A549 (cell line): ENCODE measurements at regions not wholly inside any gene's neighbourhood (a gene's known extent, or its start where the extent isn't known, plus 50 kb on each side); places are given as distances from the start of the nearest gene placed in this dataset.

Experiments
- ATAC-seq, 2 experiments: fragments of 200-7000 bp in 1 of 2; fragments of >200 bp in 1 of 2; cut with Nextera tagmentation in 1 of 2; cut with Tn5 transposase in 1 of 2; 3 replicates each; pipeline versions ENCODE4 v1.8.0 to v1.9.1; 2018 to 2020; ENCODE audit warnings: mild to moderate bottlenecking in 1 of 2, moderate library complexity in 1 of 2
- CTCF ChIA-PET: fragments of 300-600 bp; sonication (Branson Sonifier 250); formaldehyde crosslinking; extraction: SDS; loops from one replicate; lab custom pipeline; 2021; ENCODE audit warnings: antibody characterized with exemption, inconsistent platforms; lab: Yijun Ruan, JAX
- POLR2A ChIA-PET: fragments of 350-600 bp; formaldehyde crosslinking; extraction: SDS; loops from one replicate; lab custom pipeline; 2021; ENCODE audit warnings: antibody characterized with exemption, inconsistent platforms; lab: Yijun Ruan, JAX
- DNase-seq, 2 experiments: peaks; one replicate each; pipeline versions ENCODE4 v3.0.0 to v3.0.0-alpha.2; 2011 to 2016; ENCODE audit warnings: low read depth in 1 of 2, low spot score in 1 of 2
- FAIRE-seq: peaks from 2 replicates; lab custom pipeline; 2011; peaks lifted over from hg19 to GRCh38; lab: Jason Lieb, UNC
- H3K27ac ChIP-seq, 2 experiments: fragments of >200 bp; sonication (Bioruptor Twin); formaldehyde crosslinking; 3 replicates each; pipeline ENCODE4 v1.5.1; 2016 to 2017
- H3K4me1 ChIP-seq: fragments of >200 bp; sonication (Bioruptor Twin); formaldehyde crosslinking; 3 replicates; pipeline ENCODE4 v1.6.1; 2016
- H3K4me2 ChIP-seq: fragments of >200 bp; sonication (Bioruptor Twin); formaldehyde crosslinking; 3 replicates; pipeline ENCODE4 v1.6.1; 2016
- H3K4me3 ChIP-seq: fragments of >200 bp; sonication (Bioruptor Twin); formaldehyde crosslinking; 3 replicates; pipeline ENCODE4 v1.5.1; 2016
- H3K9me3 ChIP-seq: fragments of >200 bp; sonication (Bioruptor Twin); formaldehyde crosslinking; 3 replicates; pipeline ENCODE4 v1.6.1; 2016
- BCL3 ChIP-seq: fragments of >200 bp; sonication (Bioruptor Twin); formaldehyde crosslinking; IDR thresholded peaks from 3 replicates; pipeline ENCODE4 v1.6.1; 2016
- CBX8 ChIP-seq: fragments of 200-600 bp; sonication (generic); IDR thresholded peaks from 2 replicates; pipeline ENCODE4 v1.6.1; 2016
- CHD4 ChIP-seq: fragments of 200-600 bp; sonication (generic); IDR thresholded peaks from 2 replicates; pipeline ENCODE4 v1.6.1; 2016; ENCODE audit warnings: antibody characterized with exemption, mild to moderate bottlenecking, borderline replicate concordance
- EHF ChIP-seq: fragments of 250-450 bp; sonication (Bioruptor Pico); IDR thresholded peaks from 2 replicates; pipeline ENCODE4 v1.5.0; 2020; ENCODE audit warnings: mild to moderate bottlenecking
- EP300 ChIP-seq, 2 experiments: fragments of >200 bp; sonication (Bioruptor Twin); formaldehyde crosslinking; IDR thresholded peaks; 2 replicates in 1 of 2; 3 replicates in 1 of 2; pipeline ENCODE4 v1.6.1; 2016 to 2017
- ESRRA ChIP-seq: fragments of 150-350 bp; IDR thresholded peaks from 2 replicates; pipeline ENCODE4 v1.6.1; 2014; ENCODE audit warnings: mild to moderate bottlenecking, low read length, borderline replicate concordance
- FOSB ChIP-seq: fragments of 250-450 bp; sonication (Bioruptor Pico); IDR thresholded peaks from 2 replicates; pipeline ENCODE4 v1.5.0; 2020; ENCODE audit warnings: mild to moderate bottlenecking, moderate library complexity
- GATA3 ChIP-seq: IDR thresholded peaks from 2 replicates; pipeline ENCODE4 v1.6.1; 2012; ENCODE audit warnings: borderline replicate concordance
- HEYL ChIP-seq: fragments of 250-450 bp; sonication (Bioruptor Pico); IDR thresholded peaks from 2 replicates; pipeline ENCODE4 v1.8.0; 2021; ENCODE audit warnings: mild to moderate bottlenecking, moderate library complexity
- HOXA7 ChIP-seq: fragments of 250-450 bp; sonication (Bioruptor Pico); IDR thresholded peaks from 2 replicates; pipeline ENCODE4 v1.5.0; 2020; ENCODE audit warnings: mild to moderate bottlenecking, moderate library complexity
- HOXB13 ChIP-seq: fragments of 250-450 bp; sonication (Bioruptor Pico); IDR thresholded peaks from 2 replicates; pipeline ENCODE4 v1.5.0; 2020; ENCODE audit warnings: low read depth, mild to moderate bottlenecking, moderate library complexity
- HOXB5 ChIP-seq: fragments of 250-450 bp; sonication (Bioruptor Pico); IDR thresholded peaks from 2 replicates; pipeline ENCODE4 v1.5.0; 2020; ENCODE audit warnings: mild to moderate bottlenecking, moderate library complexity
- JUN ChIP-seq, 2 experiments: fragments of >200 bp; sonication (Bioruptor Twin); formaldehyde crosslinking; IDR thresholded peaks; 2 replicates in 1 of 2; 3 replicates in 1 of 2; pipeline ENCODE4 v1.6.1; 2016 to 2017
- MAX ChIP-seq: IDR thresholded peaks from 2 replicates; pipeline ENCODE4 v1.6.1; 2012
- MAZ ChIP-seq: fragments of 150-350 bp; IDR thresholded peaks from 2 replicates; pipeline ENCODE4 v1.6.1; 2014; ENCODE audit warnings: antibody characterized with exemption, low read depth, low read length, borderline replicate concordance
- MYC ChIP-seq: IDR thresholded peaks from 2 replicates; pipeline ENCODE4 v1.6.1; 2012; ENCODE audit warnings: mild to moderate bottlenecking, inconsistent platforms, low read length, improper control_type of control experiment, borderline replicate concordance
- NPAS2 ChIP-seq: fragments of 250-450 bp; sonication (Bioruptor Pico); IDR thresholded peaks from 2 replicates; pipeline ENCODE4 v1.8.0; 2022; ENCODE audit warnings: mild to moderate bottlenecking, moderate library complexity, borderline replicate concordance
- NR3C1 ChIP-seq: fragments of >200 bp; sonication (Bioruptor Twin); formaldehyde crosslinking; IDR thresholded peaks from 3 replicates; pipeline ENCODE4 v1.6.1; 2017
- PHF8 ChIP-seq: fragments of 200-600 bp; sonication (generic); IDR thresholded peaks from 2 replicates; pipeline ENCODE4 v1.6.1; 2016; ENCODE audit warnings: low read depth, mild to moderate bottlenecking, antibody characterized with exemption, moderate library complexity, borderline replicate concordance
- RARB ChIP-seq: fragments of 250-450 bp; sonication (Bioruptor Pico); IDR thresholded peaks from 2 replicates; pipeline ENCODE4 v1.8.0; 2021; ENCODE audit warnings: mild to moderate bottlenecking, moderate library complexity
- RFX5 ChIP-seq: fragments of 450-650 bp; IDR thresholded peaks from 2 replicates; pipeline ENCODE4 v1.7.1; 2014; ENCODE audit warnings: antibody characterized with exemption, mild to moderate bottlenecking, moderate library complexity
- RNF2 ChIP-seq: fragments of 200-600 bp; sonication (generic); IDR thresholded peaks from 2 replicates; pipeline ENCODE4 v1.6.1; 2016; ENCODE audit warnings: low read depth, mild to moderate bottlenecking, antibody characterized with exemption, moderate library complexity, borderline replicate concordance
- SMC3 ChIP-seq: fragments of >200 bp; sonication (Bioruptor Twin); formaldehyde crosslinking; IDR thresholded peaks from 3 replicates; pipeline ENCODE4 v1.6.1; 2018; ENCODE audit warnings: inconsistent platforms
- USF2 ChIP-seq: fragments of 450-650 bp; IDR thresholded peaks from 2 replicates; pipeline ENCODE4 v1.6.1; 2014; ENCODE audit warnings: antibody characterized with exemption
- ZFP36 ChIP-seq: fragments of 450-650 bp; IDR thresholded peaks from 2 replicates; pipeline ENCODE4 v1.6.1; 2014; ENCODE audit warnings: borderline replicate concordance; ENCODE audit not compliant: partially characterized antibody
- WGBS: methylation state at CpG from one replicate; pipeline ENCODE4 v1.1.6; 2017; ENCODE audit errors: missing lambda C conversion rate; 5-methylcytosine and 5-hydroxymethylcytosine counted together
- TF ChIP-seq, protein P1 (sequence below): IDR thresholded peaks from 2 replicates; pipeline ENCODE4 v1.6.1; 2012
- TF ChIP-seq, protein P2 (sequence below): fragments of 250-450 bp; sonication (Bioruptor Pico); IDR thresholded peaks from 2 replicates; pipeline ENCODE4 v1.5.0; 2021; ENCODE audit warnings: mild to moderate bottlenecking, moderate library complexity, borderline replicate concordance

DNA sequence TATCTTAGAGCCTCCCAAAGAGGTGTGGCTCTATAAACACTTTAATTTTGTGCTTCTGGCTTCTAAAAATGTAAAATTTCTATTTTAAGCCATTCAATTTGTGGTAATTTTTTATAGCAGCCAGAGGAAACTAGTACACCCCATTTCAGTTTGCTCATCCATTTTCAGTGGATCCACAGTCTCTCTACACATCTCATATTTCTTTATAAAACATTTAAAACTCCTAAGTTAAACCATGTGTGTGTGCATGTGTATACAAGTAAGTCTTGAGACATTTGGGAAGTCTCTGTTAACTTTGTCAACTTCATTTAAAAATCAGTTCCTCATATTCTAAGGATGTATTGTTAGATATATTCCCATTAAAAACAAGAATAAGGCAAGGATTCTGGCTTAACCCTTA lies 273.2 kb downstream of the IL15 start:
- DNase-seq (no peak), ATAC-seq (no peak)
- CTCF ChIA-PET, result no interaction called here

GRCh38 chr4:141912831-141913230 lies 276.4 kb downstream of the IL15 start:
- POLR2A ChIA-PET, result no interaction called here
- Histone ChIP-seq H3K4me2 (no peak overlapping the region), H3K9me3 (no peaks in the 10 kb centered on the region), H3K4me3 (no peak overlapping the region), H3K27ac (no peak overlapping the region), H3K4me1 (no peaks in the 10 kb centered on the region)
- DNase-seq (no peak), FAIRE-seq (no peak), ATAC-seq (no peak)
- WGBS, result 87% methylated on average over 4 of the region's 4 CpGs
- no peak for TF ChIP-seq SMC3
- CTCF ChIA-PET, result no interaction called here

More for the DNA sequence above, 273.2 kb downstream of the IL15 start:
- Histone ChIP-seq H3K4me2 (no peak overlapping the region), H3K9me3 (no peaks in the 10 kb centered on the region), H3K27ac (no peak overlapping the region), H3K4me1 (no peaks in the 10 kb centered on the region), H3K4me3 (no peak overlapping the region)
- no peak for FAIRE-seq
- POLR2A ChIA-PET, result no interaction called here
- TF ChIP-seq NR3C1, result no peak

- ChIA-PET POLR2A (no interaction called here), CTCF (no interaction called here)
- no peak for DNase-seq
- Histone ChIP-seq H3K4me2 (no peak overlapping the region), H3K27ac (no peak overlapping the region)
- ATAC-seq, result no peak
- no peak for TF ChIP-seq BCL3
- TF ChIP-seq GATA3, result no peak
- no peak for TF ChIP-seq NR3C1
- TF ChIP-seq MYC, result no peak
- TF ChIP-seq ESRRA, result no peak
- TF ChIP-seq MAX, result no peak
- TF ChIP-seq HOXB5, result no peak
- no peak for TF ChIP-seq SMC3
- TF ChIP-seq PHF8, result no peak
- TF ChIP-seq CBX8, result no peak
- TF ChIP-seq HOXB13 (CRISPR knock-in tag), result no peak
- TF ChIP-seq HEYL (CRISPR knock-in tag), result no peak
- TF ChIP-seq, protein P1, sequence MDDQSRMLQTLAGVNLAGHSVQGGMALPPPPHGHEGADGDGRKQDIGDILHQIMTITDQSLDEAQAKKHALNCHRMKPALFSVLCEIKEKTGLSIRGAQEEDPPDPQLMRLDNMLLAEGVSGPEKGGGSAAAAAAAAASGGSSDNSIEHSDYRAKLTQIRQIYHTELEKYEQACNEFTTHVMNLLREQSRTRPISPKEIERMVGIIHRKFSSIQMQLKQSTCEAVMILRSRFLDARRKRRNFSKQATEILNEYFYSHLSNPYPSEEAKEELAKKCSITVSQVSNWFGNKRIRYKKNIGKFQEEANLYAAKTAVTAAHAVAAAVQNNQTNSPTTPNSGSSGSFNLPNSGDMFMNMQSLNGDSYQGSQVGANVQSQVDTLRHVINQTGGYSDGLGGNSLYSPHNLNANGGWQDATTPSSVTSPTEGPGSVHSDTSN, result no peak
- TF ChIP-seq FOSB (CRISPR knock-in tag), result no peak
- TF ChIP-seq RNF2, result no peak
- no peak for TF ChIP-seq RARB (CRISPR knock-in tag)
- no peak for TF ChIP-seq HOXA7 (CRISPR knock-in tag)
- no peak for TF ChIP-seq USF2
- TF ChIP-seq EP300 (IDR thresholded peaks at IDR 0.05), result no peak
- TF ChIP-seq, all 56 proteins: peak for 0
- no peak overlapping the region for H3K4me3 ChIP-seq
- FAIRE-seq, result no peak
- H3K4me1 ChIP-seq, result no peaks in the 10 kb centered on the region
- WGBS, result 91% methylated on average over 1 of the region's 1 CpG
- no peaks in the 10 kb centered on the region for H3K9me3 ChIP-seq
Observed at GRCh38 chr4:141913928-141914327, 277.5 kb downstream of the IL15 start.

GRCh38 chr4:141914746-141915145 lies 278.4 kb downstream of the IL15 start:
- Histone ChIP-seq H3K4me1 (no peaks in the 10 kb centered on the region), H3K4me2 (no peak overlapping the region), H3K4me3 (no peak overlapping the region), H3K9me3 (no peaks in the 10 kb centered on the region), H3K27ac (no peak overlapping the region)
- CTCF ChIA-PET, result no interaction called here
- WGBS, result 81% methylated on average over 1 of the region's 1 CpG
- FAIRE-seq (no peak), DNase-seq (no peak), ATAC-seq (no peak)
- POLR2A ChIA-PET, result no interaction called here
- TF ChIP-seq PHF8, result no peak
- TF ChIP-seq NPAS2 (CRISPR knock-in tag), result no peak
- TF ChIP-seq JUN (IDR thresholded peaks at IDR 0.05), result no peak
- no peak for TF ChIP-seq HOXA7 (CRISPR knock-in tag)
- TF ChIP-seq CHD4, result no peak
- no peak for TF ChIP-seq NR3C1
- TF ChIP-seq MAZ, result no peak
- TF ChIP-seq ESRRA, result no peak
- no peak for TF ChIP-seq RNF2
- TF ChIP-seq, protein P2, sequence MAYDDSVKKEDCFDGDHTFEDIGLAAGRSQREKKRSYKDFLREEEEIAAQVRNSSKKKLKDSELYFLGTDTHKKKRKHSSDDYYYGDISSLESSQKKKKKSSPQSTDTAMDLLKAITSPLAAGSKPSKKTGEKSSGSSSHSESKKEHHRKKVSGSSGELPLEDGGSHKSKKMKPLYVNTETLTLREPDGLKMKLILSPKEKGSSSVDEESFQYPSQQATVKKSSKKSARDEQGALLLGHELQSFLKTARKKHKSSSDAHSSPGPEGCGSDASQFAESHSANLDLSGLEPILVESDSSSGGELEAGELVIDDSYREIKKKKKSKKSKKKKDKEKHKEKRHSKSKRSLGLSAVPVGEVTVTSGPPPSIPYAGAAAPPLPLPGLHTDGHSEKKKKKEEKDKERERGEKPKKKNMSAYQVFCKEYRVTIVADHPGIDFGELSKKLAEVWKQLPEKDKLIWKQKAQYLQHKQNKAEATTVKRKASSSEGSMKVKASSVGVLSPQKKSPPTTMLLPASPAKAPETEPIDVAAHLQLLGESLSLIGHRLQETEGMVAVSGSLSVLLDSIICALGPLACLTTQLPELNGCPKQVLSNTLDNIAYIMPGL (CRISPR knock-in tag), result no peak
- no peak for TF ChIP-seq ZFP36
- TF ChIP-seq MAX, result no peak
- no peak for TF ChIP-seq EHF (CRISPR knock-in tag)
- TF ChIP-seq RFX5, result no peak
